ENCODE measurements at regions not wholly inside any gene's neighbourhood (a gene's known extent, or its start where the extent isn't known, plus 50 kb on each side); places are given as distances from the start of the nearest gene placed in this dataset.

DNA sequence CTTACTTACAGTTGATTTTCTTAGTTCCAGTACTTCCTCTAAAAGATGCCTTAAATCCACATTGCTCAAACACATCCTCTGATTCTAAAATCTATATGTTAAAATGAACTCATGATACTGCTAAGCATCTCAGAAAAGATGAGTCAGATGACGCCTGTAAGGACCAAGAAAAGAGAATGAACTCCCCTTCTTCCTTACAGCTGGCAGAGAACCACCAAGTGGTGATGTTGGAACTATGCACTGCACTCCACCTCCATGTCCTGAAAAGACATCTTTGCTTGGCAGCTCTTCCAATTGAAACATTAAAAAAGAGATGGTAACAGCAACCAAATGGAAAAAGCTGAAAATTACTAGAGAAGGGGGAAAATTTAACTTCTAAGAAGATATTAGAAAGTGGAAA lies 648.8 kb downstream of the PTPRC start:
- in situ Hi-C loops (cut with HindIII; ENCODE audit: low sequenced_read_pairs), result no loop called here
- DNase-seq (ENCODE audit: low read depth), result no peak
- no peak overlapping the region for H3K4me3 ChIP-seq (ENCODE audit: low read depth, low read length)

DNA sequence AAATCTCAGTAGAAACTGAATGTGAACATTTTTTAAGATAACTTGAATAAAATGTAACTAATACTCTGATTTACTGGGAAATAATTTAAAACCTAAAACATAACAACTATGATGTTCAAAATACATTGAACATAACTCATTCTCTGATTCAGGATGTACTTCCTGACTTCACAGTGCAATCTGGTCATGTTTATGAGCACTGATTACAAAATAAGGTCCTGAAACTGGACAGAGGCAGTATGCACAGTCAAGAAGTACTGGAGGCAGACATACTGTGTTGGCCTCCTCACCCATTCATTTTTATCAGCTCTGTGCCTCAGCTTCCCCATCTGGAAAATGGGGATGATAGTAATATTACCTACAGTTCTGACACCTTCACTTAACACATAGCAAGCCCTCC lies 651.3 kb downstream of the PTPRC start:
- in situ Hi-C loops (cut with HindIII; ENCODE audit: low sequenced_read_pairs), result no loop called here
- no peak for DNase-seq (ENCODE audit: low read depth)
- TF ChIP-seq, protein P1, sequence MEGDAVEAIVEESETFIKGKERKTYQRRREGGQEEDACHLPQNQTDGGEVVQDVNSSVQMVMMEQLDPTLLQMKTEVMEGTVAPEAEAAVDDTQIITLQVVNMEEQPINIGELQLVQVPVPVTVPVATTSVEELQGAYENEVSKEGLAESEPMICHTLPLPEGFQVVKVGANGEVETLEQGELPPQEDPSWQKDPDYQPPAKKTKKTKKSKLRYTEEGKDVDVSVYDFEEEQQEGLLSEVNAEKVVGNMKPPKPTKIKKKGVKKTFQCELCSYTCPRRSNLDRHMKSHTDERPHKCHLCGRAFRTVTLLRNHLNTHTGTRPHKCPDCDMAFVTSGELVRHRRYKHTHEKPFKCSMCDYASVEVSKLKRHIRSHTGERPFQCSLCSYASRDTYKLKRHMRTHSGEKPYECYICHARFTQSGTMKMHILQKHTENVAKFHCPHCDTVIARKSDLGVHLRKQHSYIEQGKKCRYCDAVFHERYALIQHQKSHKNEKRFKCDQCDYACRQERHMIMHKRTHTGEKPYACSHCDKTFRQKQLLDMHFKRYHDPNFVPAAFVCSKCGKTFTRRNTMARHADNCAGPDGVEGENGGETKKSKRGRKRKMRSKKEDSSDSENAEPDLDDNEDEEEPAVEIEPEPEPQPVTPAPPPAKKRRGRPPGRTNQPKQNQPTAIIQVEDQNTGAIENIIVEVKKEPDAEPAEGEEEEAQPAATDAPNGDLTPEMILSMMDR (IDR thresholded peaks at IDR 0.05; ENCODE audit: low read depth, low read length, missing control alignments), result no peak
- H3K4me3 ChIP-seq (ENCODE audit: low read depth, low read length), result no peak overlapping the region

More for the DNA sequence above, 648.8 kb downstream of the PTPRC start:
- TF ChIP-seq, protein P1 (IDR thresholded peaks at IDR 0.05; ENCODE audit: low read depth, low read length, missing control alignments), result no peak

DNA sequence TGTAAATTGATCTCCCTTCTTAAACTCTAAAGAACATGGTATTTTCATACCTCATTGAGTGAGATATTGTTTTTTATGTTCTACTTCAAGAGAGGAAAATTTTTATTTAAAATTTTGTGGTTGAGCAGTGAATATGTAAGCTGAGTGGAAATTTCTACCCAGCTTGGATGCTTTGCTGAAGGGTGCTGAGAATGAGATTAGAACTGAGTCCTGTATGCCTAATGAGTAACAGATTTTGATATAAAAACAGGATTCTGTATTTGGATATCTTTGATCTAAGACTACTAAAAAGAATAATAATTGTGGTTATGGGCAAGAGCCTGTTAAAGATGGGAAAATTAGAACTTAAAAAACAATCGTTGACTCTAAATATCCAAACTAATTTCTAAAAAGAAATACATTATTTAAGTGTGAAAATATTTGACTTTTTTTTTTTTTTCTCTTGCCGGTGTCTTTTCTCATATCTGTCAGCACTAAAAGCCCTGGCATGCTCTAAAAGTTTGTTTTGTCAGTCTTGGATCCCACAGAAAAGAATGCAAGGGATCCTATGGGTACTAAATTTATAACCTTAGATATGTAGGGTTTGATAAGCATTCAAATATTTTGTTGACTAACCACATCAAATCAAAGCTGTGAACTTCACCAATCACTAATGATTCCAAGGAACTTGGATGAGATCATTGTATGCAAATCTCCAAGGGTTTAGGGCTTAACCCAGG lies 652.3 kb downstream of the PTPRC start:
- in situ Hi-C loops (cut with HindIII; ENCODE audit: low sequenced_read_pairs), result no loop called here
- H3K4me3 ChIP-seq (ENCODE audit: low read depth, low read length), result no peak overlapping the region
- no peak for DNase-seq (ENCODE audit: low read depth)
- TF ChIP-seq, protein P1 (IDR thresholded peaks at IDR 0.05; ENCODE audit: low read depth, low read length, missing control alignments), result no peak

DNA sequence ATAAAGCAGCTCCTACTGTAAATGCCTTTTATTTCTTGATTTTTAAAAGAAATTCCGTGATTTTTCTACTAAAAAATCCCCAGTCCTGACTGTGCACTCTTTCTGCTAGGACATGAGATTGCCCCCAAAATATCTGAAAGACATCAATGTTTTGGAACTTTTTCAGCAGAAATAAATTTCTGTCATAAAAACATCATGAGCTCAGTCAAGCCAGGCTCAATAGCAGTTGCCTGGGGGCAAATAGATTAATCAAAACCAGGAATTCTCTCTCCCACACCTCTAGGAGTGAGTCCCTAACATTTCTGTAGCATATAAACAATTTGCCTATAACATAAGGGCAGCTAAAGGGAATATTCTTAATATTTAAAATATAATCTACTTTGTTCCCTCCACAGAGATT lies 654.1 kb downstream of the PTPRC start:
- H3K4me3 ChIP-seq (ENCODE audit: low read depth, low read length), result no peak overlapping the region
- TF ChIP-seq, protein P1 (IDR thresholded peaks at IDR 0.05; ENCODE audit: low read depth, low read length, missing control alignments), result no peak
- DNase-seq (ENCODE audit: low read depth), result no peak
- in situ Hi-C loops (cut with HindIII; ENCODE audit: low sequenced_read_pairs), result no loop called here

DNA sequence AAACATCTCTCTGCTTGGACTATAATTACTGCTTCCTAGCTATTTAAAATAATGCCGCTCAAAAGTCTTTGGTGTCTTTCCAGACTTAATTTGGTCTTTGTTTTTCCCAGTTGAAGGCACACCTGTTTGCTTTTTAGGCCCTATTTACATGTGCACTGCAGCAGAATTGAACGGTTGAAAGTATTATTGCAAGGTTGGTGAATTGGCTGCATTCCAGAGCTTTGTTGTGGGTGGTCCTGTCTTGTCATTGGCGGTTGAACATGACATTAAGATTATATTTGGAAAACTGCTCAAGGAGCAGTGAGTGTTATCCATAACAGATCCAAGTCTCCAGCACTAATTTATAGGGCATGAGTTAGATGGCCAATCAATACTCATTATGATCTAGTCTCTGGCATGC lies 656.3 kb downstream of the PTPRC start:
- no peak for DNase-seq (ENCODE audit: low read depth)
- in situ Hi-C loops (cut with HindIII; ENCODE audit: low sequenced_read_pairs), result no loop called here
- H3K4me3 ChIP-seq (ENCODE audit: low read depth, low read length), result no peak overlapping the region
- TF ChIP-seq, protein P1 (IDR thresholded peaks at IDR 0.05; ENCODE audit: low read depth, low read length, missing control alignments), result no peak

DNA sequence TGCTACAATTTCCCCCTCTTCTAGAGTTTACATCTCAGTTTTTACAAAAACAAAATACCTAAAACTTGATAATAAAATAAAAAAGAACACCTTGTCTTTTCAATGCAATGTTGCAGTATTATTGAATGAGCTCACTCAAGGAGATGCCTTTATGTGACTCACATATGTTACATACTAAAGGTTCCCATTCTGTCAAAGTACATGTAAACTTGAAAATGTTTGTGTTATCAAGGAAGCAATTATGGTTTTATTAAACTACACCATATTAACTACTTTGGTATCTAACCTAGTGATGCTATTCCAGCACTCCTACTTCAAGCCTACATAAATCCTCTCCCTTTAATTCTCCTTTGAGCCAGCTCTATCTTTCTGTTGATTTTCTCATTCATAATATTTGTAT lies 658.3 kb downstream of the PTPRC start:
- TF ChIP-seq, protein P1 (IDR thresholded peaks at IDR 0.05; ENCODE audit: low read depth, low read length, missing control alignments), result no peak
- DNase-seq (ENCODE audit: low read depth), result no peak
- H3K4me3 ChIP-seq (ENCODE audit: low read depth, low read length), result no peak overlapping the region
- in situ Hi-C loops (cut with HindIII; ENCODE audit: low sequenced_read_pairs), result no loop called here
